SK-N-SH treated with all-trans-retinoic acid at 6 μM for 48 hours (cell line): ENCODE measurements at regions not wholly inside any gene's neighbourhood (a gene's known extent, or its start where the extent isn't known, plus 50 kb on each side); places are given as distances from the start of the nearest gene placed in this dataset.

ENCODE experiments used
- ATAC-seq: fragments of 200-7000 bp; cut with Tn5 transposase; 3 replicates; pipeline ENCODE4 v1.9.1; 2020; ENCODE audit warnings: mild to moderate bottlenecking, moderate library complexity
- BACH2 ChIP-seq: fragments of 250-450 bp; sonication (Bioruptor Pico); IDR thresholded peaks from 2 replicates; pipeline ENCODE4 v1.9.0; 2021; ENCODE audit warnings: mild to moderate bottlenecking, borderline replicate concordance
- CREB5 ChIP-seq: fragments of 250-450 bp; sonication (Bioruptor Pico); IDR thresholded peaks from 2 replicates; pipeline ENCODE4 v1.5.1; 2020; ENCODE audit warnings: low read depth, mild to moderate bottlenecking, moderate library complexity
- CSDC2 ChIP-seq: fragments of 250-450 bp; sonication (Bioruptor Pico); IDR thresholded peaks from 2 replicates; pipeline ENCODE4 v1.5.0; 2020; ENCODE audit warnings: mild to moderate bottlenecking, moderate library complexity
- CSRNP3 ChIP-seq: fragments of 250-450 bp; sonication (Bioruptor Pico); IDR thresholded peaks from 2 replicates; pipeline ENCODE4 v1.5.1; 2021; ENCODE audit warnings: mild to moderate bottlenecking, moderate library complexity
- ESRRG ChIP-seq: fragments of 250-450 bp; sonication (Bioruptor Pico); IDR thresholded peaks from 2 replicates; pipeline ENCODE4 v1.6.1; 2021; ENCODE audit warnings: mild to moderate bottlenecking
- GLIS3 ChIP-seq: fragments of 250-450 bp; sonication (Bioruptor Pico); IDR thresholded peaks from 2 replicates; pipeline ENCODE4 v1.5.0; 2020; ENCODE audit warnings: mild to moderate bottlenecking, moderate library complexity
- ISL1 ChIP-seq: fragments of 250-450 bp; sonication (Bioruptor Pico); IDR thresholded peaks from 2 replicates; pipeline ENCODE4 v2.1.2; 2022; ENCODE audit warnings: mild to moderate bottlenecking, moderate library complexity
- OSR1 ChIP-seq: fragments of 250-450 bp; sonication (Bioruptor Pico); IDR thresholded peaks from 2 replicates; pipeline ENCODE4 v1.8.0; 2022; ENCODE audit warnings: moderate library complexity, mild to moderate bottlenecking, inconsistent platforms
- PATZ1 ChIP-seq: fragments of 250-450 bp; sonication (Bioruptor Pico); IDR thresholded peaks from 2 replicates; pipeline ENCODE4 v1.8.0; 2020; ENCODE audit warnings: mild to moderate bottlenecking, moderate library complexity, borderline replicate concordance
- POU6F1 ChIP-seq: fragments of 250-450 bp; sonication (Bioruptor Pico); IDR thresholded peaks from 2 replicates; pipeline ENCODE4 v1.8.0; 2021; ENCODE audit warnings: low read depth, mild to moderate bottlenecking, moderate library complexity, borderline replicate concordance
- PPARA ChIP-seq: fragments of 250-450 bp; sonication (Bioruptor Pico); IDR thresholded peaks from 2 replicates; pipeline ENCODE4 v1.5.0; 2020; ENCODE audit warnings: mild to moderate bottlenecking, borderline replicate concordance
- RARB ChIP-seq: fragments of 250-450 bp; sonication (Bioruptor Pico); IDR thresholded peaks from 2 replicates; pipeline ENCODE4 v1.8.0; 2021; ENCODE audit warnings: mild to moderate bottlenecking, moderate library complexity
- SNAI2 ChIP-seq: fragments of 250-450 bp; sonication (Bioruptor Pico); IDR thresholded peaks from 2 replicates; pipeline ENCODE4 v1.5.0; 2020; ENCODE audit warnings: mild to moderate bottlenecking, moderate library complexity
- TCF4 ChIP-seq: fragments of 250-450 bp; sonication (Bioruptor Pico); IDR thresholded peaks from 2 replicates; pipeline ENCODE4 v1.8.0; 2021; ENCODE audit warnings: mild to moderate bottlenecking, moderate library complexity, borderline replicate concordance
- TOX ChIP-seq: fragments of 250-450 bp; sonication (Bioruptor Pico); IDR thresholded peaks from 2 replicates; pipeline ENCODE4 v1.8.0; 2021; ENCODE audit warnings: mild to moderate bottlenecking, moderate library complexity, borderline replicate concordance
- TSHZ2 ChIP-seq: fragments of 250-450 bp; sonication (Bioruptor Pico); IDR thresholded peaks from 2 replicates; pipeline ENCODE4 v1.5.0; 2020; ENCODE audit warnings: mild to moderate bottlenecking, moderate library complexity
- ZFP3 ChIP-seq: fragments of 250-450 bp; sonication (Bioruptor Pico); IDR thresholded peaks from 2 replicates; pipeline ENCODE4 v1.5.0; 2020; ENCODE audit warnings: mild to moderate bottlenecking, moderate library complexity
- ZNF565 ChIP-seq: fragments of 450-650 bp; formaldehyde crosslinking; conservative IDR thresholded peaks from 2 replicates; pipeline ENCODE4 v1.5.0; 2020; ENCODE audit warnings: low read depth, mild to moderate bottlenecking, moderate library complexity
- ZNF70 ChIP-seq: fragments of 450-650 bp; formaldehyde crosslinking; IDR thresholded peaks from 2 replicates; pipeline ENCODE4 v1.5.0; 2020; ENCODE audit warnings: mild to moderate bottlenecking, moderate library complexity
- ZNF8 ChIP-seq: fragments of 450-650 bp; formaldehyde crosslinking; IDR thresholded peaks from 2 replicates; pipeline ENCODE4 v1.5.0; 2020; ENCODE audit warnings: mild to moderate bottlenecking, moderate library complexity

- TF ChIP-seq TSHZ2 (CRISPR knock-in tag) (no peak), TCF4 (no peak), ZFP3 (CRISPR knock-in tag) (no peak), SNAI2 (CRISPR knock-in tag) (no peak), TOX (no peak), CREB5 (CRISPR knock-in tag) (no peak), PPARA (no peak), ESRRG (CRISPR knock-in tag) (no peak), ZNF8 (CRISPR knock-in tag) (no peak), BACH2 (no peak), ISL1 (CRISPR knock-in tag) (no peak), RARB (CRISPR knock-in tag) (no peak), OSR1 (no peak), CSRNP3 (CRISPR knock-in tag) (no peak), CSDC2 (CRISPR knock-in tag) (no peak), POU6F1 (no peak), GLIS3 (CRISPR knock-in tag) (no peak)
- no peak for ATAC-seq
Observed at GRCh38 chr13:106056851-106057250, 478.6 kb downstream of the EFNB2 start.

- no peak for ATAC-seq
- TF ChIP-seq ZNF565, result no peak
- no peak for TF ChIP-seq CSDC2 (CRISPR knock-in tag)
- no peak for TF ChIP-seq PATZ1
- TF ChIP-seq TOX, result no peak
- no peak for TF ChIP-seq PPARA
- TF ChIP-seq RARB (CRISPR knock-in tag), result no peak
- TF ChIP-seq TSHZ2 (CRISPR knock-in tag), result no peak
- no peak for TF ChIP-seq ZNF70 (CRISPR knock-in tag)
- no peak for TF ChIP-seq SNAI2 (CRISPR knock-in tag)
- TF ChIP-seq, all 23 proteins: peak for 0
Observed at GRCh38 chr13:106052200-106052767, 483.2 kb downstream of the EFNB2 start.
